ENCODE measurements at regions not wholly inside any gene's neighbourhood (a gene's known extent, or its start where the extent isn't known, plus 50 kb on each side); places are given as distances from the start of the nearest gene placed in this dataset.

GRCh38 chr4:182023469-182023868 is 219.7 kb upstream of the TENM3 start:
- no peak for DNase-seq (ENCODE audit: low spot score)

- DNase-seq (ENCODE audit: low spot score): no peak
Observed at GRCh38 chr4:182042945-182043344, 200.3 kb upstream of the TENM3 start.

- DNase-seq (ENCODE audit: low spot score): no peak
Observed at GRCh38 chr4:182048871-182049270, 194.3 kb upstream of the TENM3 start.

- DNase-seq (ENCODE audit: low spot score): no peak
Observed at GRCh38 chr4:182056866-182057265, 186.3 kb upstream of the TENM3 start.

- no peak for DNase-seq (ENCODE audit: low spot score)
Observed at GRCh38 chr4:182062458-182062857, 180.7 kb upstream of the TENM3 start.

- no peak for DNase-seq (ENCODE audit: low spot score)
Observed at GRCh38 chr4:182062936-182063335, 180.3 kb upstream of the TENM3 start.

- DNase-seq (ENCODE audit: low spot score): no peak
Observed at GRCh38 chr4:182063651-182064050, 179.6 kb upstream of the TENM3 start.

- peak; percentile 64 for DNase-seq (ENCODE audit: low spot score)
Observed at GRCh38 chr4:182065255-182065654, 177.9 kb upstream of the TENM3 start.

- DNase-seq (ENCODE audit: low spot score): no peak
Observed at GRCh38 chr4:182066037-182066436, 177.2 kb upstream of the TENM3 start.

GRCh38 chr4:182067828-182068227 is 175.4 kb upstream of the TENM3 start:
- DNase-seq (ENCODE audit: low spot score): no peak

- DNase-seq (ENCODE audit: low spot score): no peak
Observed at GRCh38 chr4:182068920-182069319, 174.3 kb upstream of the TENM3 start.

- no peak for DNase-seq (ENCODE audit: low spot score)
Observed at GRCh38 chr4:182073278-182073677, 169.9 kb upstream of the TENM3 start.

- DNase-seq (ENCODE audit: low spot score): no peak
Observed at GRCh38 chr4:182074139-182074538, 169.1 kb upstream of the TENM3 start.

- no peak for DNase-seq (ENCODE audit: low spot score)
Observed at GRCh38 chr4:182074810-182075209, 168.4 kb upstream of the TENM3 start.

- DNase-seq (ENCODE audit: low spot score): no peak
Observed at GRCh38 chr4:182082910-182083309, 160.3 kb upstream of the TENM3 start.

GRCh38 chr4:182083671-182084410 is 159.4 kb upstream of the TENM3 start:
- no peak for DNase-seq (ENCODE audit: low spot score)

- DNase-seq (ENCODE audit: low spot score): no peak
Observed at GRCh38 chr4:182085051-182085480, 158.1 kb upstream of the TENM3 start.

- DNase-seq (ENCODE audit: low spot score): no peak
Observed at GRCh38 chr4:182089326-182089725, 153.9 kb upstream of the TENM3 start.

- peak; percentile 94 for DNase-seq (ENCODE audit: low spot score)
Observed at GRCh38 chr4:182090186-182090585, 153.0 kb upstream of the TENM3 start.

- DNase-seq (ENCODE audit: low spot score): no peak
Observed at GRCh38 chr4:182091128-182091527, 152.1 kb upstream of the TENM3 start.

GRCh38 chr4:182093431-182093831 is 149.8 kb upstream of the TENM3 start:
- DNase-seq (ENCODE audit: low spot score): no peak

GRCh38 chr4:182093935-182094334 is 149.3 kb upstream of the TENM3 start:
- no peak for DNase-seq (ENCODE audit: low spot score)

GRCh38 chr4:182101618-182102017 is 141.6 kb upstream of the TENM3 start:
- no peak for DNase-seq (ENCODE audit: low spot score)

- peak; percentile 40 for DNase-seq (ENCODE audit: low spot score)
Observed at GRCh38 chr4:182102576-182102975, 140.6 kb upstream of the TENM3 start.
